GM19455 (cell line): ENCODE measurements at regions not wholly inside any gene's neighbourhood (a gene's known extent, or its start where the extent isn't known, plus 50 kb on each side); places are given as distances from the start of the nearest gene placed in this dataset.
"Not testable (repeated sequence)": the region's sequence is repeated elsewhere in the genome, so short reads cannot be mapped to it uniquely, and the experiment has no call there.

Experiments
- ATAC-seq: cut with Tn5 transposase; IDR thresholded peaks from one replicate; pipeline ENCODE4 v1.9.1; 2021; ENCODE audit not compliant: unreplicated experiment

DNA sequence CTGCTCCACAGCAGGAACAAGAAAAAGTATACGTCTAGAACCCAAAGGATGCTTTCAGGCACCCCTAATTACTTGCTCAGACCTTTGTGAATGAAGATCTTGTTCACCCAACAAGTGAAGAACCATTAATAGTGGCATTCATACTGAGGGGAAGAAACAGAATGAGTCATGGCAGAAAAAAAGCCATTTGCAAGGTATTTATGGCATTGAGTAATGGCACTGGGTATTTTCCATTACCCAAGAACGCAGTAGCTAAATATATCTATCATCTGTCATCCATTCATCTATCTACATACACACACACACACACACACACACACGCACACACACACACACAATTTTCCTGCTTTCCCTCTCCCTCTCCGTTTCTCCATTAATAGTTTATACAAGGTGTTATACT lies 56.4 kb upstream of the XIRP2 start:
- ATAC-seq, result no peak

DNA sequence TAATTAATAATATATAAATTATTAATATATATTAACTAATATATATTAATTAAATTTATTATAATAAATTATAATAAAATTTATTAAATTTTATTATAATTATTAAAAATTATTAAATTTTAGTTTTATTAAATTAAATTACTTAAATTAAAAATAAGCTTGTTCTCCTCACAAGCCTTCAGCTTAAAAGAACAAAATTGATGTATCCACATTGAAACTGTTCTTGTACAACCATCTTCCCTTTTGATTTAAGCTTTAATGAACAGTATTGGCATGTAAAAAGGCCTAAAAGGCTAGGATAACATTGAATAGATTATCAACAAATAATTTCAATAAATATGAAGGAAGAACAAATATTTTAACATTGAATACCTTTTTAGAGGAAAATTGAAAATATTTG lies 62.4 kb upstream of the XIRP2 start:
- ATAC-seq, result no peak

DNA sequence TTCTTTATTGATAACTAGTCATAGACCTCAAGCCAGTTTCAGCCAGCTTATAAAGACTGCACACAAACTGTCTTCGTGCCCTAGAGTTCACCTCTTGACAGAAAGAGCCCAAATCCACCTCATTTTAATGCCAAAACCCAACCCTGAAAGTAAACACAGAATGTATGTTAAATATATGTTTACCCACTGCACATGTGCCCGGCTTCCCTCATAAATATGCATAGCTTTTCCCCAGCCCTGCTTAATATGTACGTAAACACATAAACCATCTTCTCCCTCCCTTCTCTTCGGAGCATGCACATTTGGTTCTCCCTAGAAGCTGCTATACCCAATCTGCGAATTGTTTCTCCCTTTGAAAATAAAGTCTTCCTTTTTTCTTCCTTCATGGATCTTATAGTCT lies 73.9 kb upstream of the XIRP2 start:
- ATAC-seq, result no peak

DNA sequence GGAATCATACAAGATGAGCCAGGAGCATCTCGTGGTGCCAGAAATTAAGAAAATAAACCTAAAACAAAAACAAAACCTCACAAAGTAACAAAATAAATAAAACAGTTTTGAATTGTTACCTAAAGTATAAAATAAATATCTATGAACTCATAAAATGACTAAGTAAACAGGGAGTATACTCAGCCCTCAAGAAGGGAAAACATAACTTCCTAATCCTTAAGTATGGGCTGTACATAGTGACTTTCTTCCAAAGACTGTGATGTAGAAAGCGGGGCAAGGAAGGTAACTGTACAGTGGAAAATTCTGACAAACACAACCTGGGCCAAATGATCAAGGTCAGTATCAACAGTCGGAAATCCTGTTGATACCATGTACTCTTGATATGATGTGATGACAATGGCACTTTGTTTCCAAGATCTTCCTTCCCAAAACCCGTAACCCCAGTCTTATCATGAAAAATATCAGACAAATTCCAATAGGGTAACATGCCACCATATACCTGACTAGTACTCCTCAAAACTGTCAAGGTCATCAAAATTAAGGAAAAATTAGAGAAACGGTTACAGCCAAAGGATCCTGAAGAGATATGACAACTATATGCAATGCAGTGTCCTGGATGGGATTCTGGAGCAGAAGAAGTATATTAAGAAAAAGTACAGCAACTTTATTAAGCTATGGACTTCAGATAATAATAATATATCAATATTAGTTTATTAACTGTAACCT lies 76.0 kb upstream of the XIRP2 start:
- no peak for ATAC-seq

DNA sequence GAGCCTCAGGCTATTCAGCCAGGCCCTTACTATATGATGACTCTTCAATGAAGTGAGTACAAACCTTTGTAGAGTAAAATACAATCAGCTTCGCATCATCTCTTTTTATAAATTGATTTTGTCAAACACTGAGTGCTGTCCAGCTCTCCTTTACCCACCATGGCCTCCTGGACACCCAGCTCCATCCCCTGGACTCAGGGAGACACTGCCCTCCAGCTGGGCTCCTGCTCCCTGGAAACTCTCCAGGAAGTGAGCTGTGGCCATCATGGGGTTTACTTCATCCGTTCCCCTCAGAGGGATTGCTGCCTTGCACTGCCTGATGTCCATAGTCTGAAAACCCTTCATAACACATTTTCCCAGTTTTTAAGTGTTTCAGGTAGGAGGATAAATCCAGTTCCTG lies 82.5 kb upstream of the XIRP2 start:
- no peak for ATAC-seq

DNA sequence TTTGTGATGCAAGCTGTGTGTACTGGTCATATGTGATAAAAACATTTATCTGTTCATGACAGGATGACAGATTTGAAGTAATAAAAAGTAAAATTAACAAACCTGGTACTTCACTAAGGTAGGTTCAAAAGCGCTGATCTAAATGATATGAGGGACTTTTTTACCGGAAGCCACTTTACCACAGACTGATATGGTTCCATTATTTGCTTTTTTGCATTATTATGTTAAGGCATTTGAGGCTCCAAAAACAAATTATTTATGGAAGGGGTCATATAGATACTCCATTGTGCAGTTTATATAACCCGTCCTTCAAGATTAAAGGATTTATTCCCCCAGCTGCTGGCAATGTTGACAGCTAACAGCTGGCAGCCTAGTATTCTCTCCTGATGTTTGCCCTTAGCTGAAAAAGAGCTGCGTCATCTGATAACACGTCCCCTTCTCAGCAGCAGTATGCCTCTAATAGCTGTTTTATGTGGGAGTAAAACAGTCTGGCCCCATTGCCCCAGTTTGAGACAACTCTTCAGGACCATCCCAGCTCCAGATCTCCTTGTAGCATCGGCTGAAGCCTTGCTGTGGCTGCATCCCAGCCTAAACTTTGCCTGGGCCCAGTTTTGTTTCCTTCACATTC lies 84.8 kb upstream of the XIRP2 start:
- ATAC-seq, result no peak

- no peak for ATAC-seq
Observed at GRCh38 chr2:166802475-166802874, 85.8 kb upstream of the XIRP2 start.

- no peak for ATAC-seq
Observed at GRCh38 chr2:166792808-166793207, 95.5 kb upstream of the XIRP2 start.

DNA sequence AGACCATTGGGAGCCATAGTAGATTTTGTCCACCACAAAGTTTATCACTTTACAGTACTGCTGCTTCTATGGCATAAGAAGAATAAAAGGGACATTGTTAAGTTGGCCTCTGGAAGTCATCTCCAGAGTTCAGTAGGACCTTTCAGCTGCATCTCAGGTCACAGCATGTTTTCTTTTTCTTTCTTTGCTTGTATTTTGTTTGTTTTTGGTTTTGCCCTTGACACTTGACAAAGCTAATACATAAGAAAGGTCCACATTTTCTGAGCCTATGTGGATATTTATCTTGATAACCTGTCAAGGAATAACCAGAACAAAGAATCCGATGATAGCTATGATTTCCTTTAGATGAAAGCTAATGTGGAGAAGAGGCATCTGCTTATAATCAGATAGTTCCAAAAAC lies 101.6 kb upstream of the XIRP2 start:
- no peak for ATAC-seq

DNA sequence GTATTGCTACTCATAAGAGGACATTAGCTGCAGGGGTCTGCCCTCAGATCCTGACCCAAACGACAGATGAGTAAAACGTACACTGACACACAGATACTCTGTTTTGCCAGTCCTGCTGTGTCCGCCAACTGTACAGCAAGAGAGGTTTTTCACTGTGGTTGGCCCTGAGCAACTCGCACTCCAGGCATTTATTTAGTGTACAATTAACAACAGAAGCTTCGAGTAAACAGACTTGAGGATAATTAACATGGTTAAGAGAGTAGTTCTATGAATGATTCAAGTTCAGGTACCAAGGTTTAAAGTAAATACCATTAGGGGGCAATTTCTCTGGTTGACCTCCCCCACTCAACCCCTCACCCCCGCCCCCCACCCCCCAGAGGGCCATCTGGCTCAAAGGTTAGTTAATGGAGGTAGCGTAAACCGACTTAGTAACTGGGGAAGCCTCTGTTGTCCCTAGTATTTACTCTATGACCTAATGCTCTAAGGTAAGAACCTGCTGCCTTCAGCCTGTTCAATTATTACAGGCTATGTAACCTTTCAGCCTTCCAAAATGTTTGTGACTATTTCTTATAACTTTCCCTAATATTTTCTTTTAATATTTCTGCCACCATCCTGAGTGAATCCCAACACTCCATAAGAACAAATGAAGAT lies 103.9 kb upstream of the XIRP2 start:
- no peak for ATAC-seq

DNA sequence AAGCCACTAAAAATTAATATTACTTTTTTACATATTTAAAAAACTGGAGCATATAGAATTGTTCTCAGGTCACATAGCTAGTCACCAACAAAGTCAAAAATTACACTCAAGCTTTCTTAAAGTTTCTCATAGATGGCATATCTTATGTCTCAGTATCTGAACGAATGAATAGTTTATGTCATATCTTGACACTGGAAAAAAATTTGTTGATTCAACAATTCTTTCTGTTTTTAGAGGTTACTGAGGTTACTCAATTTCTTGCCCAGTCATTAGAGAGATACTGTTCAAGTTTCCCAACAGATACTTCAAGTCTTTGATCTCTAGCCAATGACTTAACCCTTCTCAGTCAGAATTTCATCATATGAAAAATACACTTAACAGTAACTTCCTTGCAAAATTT lies 113.1 kb upstream of the XIRP2 start:
- no peak for ATAC-seq

DNA sequence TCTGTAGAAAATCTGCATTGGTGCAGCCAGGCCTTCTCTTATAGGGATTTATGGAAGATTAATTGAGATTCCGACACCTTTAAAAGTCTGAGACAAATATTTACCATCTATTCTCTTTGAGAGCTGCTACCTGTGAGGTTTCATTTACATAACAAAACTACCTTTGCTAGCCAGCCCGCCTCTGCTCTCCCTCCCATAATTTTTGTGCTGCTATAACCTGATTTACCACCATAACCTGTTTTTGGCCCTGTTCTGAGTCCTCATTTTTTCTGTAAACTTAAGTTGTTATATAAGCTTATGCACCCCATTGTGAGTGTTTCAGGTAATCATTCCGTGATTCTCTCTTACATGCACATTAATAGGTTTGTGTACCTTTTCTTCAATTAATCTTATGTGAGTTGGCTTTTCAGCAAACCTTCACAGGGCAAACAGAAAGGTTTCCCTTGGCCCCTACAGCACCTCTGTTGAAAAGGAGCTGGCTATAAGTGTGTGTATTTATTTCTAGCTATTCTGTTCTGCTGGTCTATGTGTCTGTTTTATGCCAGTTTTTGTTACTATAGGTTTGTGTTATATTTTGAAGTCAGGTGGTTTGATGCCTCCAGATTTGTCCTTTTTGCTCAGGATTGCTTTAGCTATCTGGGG lies 114.9 kb upstream of the XIRP2 start:
- ATAC-seq, result no peak

DNA sequence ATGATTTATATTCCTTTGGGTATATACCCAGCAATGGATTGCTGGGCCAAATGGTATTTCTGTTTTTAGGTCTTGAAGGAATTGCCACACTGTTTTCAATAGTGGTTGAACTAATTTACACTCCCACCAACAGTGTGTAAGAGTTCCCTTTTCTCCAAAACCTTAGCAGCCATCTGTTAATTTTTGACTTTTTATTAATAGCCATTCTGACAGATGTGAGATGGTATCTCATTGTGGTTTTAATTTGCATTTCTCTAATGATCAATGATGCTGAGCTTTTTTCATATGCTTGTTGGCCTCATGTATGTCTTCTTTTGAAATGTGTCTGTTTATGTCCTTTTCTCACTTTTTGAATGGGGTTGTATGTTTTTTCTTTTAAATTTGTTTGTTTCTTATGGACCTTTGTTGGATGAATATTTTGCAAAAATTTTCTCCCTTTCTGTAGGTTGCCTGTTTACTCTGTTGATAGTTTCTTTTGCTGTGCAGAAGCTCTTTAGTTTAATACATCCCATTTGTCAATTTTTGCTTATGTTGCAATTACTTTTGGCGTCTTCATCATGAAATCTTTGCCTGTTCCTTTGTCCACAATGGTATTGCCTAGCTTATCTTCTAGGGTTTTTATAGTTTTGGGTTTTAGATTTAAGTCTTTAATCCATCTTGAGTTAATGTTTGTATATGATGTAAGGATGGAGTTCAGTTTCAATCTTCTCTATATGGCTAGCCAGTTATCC lies 119.7 kb upstream of the XIRP2 start:
- ATAC-seq, result no peak

DNA sequence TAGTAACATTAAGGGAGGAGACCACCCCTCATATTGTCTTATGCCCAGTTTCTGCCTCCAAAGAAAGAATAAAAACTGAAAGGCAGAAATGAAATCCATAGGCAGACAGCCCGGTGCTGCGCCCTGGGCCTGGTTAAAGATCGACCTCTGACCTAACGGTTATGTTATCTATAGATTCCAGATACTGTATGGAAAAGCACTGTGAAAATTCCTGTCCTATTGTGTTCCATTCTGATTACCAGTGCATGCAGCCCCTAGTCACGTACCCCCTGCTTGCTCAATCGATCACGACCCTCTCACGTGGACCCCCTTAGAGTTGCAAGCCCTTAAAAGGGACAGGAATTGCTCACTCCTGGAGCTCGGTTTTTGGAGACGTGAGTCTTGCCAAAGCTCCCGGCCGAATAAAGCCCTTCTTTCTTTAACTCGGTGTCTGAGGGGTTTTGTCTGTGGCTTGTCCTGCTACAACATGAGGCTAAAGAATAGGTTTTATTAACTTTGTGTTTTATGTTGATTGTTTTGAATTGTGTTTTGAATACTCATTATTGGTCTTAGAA lies 121.4 kb upstream of the XIRP2 start:
- not testable (repeated sequence) for ATAC-seq

DNA sequence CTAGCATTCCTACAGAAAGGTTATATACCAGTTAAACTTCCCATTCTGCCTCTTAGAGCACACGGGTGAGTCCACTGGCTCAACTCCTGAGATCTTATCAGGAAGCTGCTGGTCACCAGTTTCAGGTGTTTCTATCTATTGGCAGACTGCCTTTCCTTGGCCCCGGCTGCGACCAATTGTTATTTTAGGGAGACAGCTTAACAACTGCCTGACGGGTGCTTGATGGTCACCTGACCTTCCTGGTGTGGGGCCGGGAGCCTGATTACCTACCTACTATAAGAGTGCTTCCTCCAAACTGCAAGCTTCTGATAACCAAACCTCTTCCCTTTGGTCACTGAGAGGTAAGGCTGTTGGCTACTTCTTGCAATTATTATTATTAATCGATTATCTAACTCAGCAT lies 122.1 kb upstream of the XIRP2 start:
- ATAC-seq, result no peak

- ATAC-seq, result no peak
Observed at GRCh38 chr2:166765141-166765540, 123.1 kb upstream of the XIRP2 start.

GRCh38 chr2:166764702-166765101 lies 123.6 kb upstream of the XIRP2 start:
- ATAC-seq, result no peak

- no peak for ATAC-seq
Observed at GRCh38 chr2:166764216-166764615, 124.1 kb upstream of the XIRP2 start.

- no peak for ATAC-seq
Observed at GRCh38 chr2:166762746-166763145, 125.5 kb upstream of the XIRP2 start.

- no peak for ATAC-seq
Observed at GRCh38 chr2:166758956-166759355, 129.3 kb upstream of the XIRP2 start.

GRCh38 chr2:166750624-166751023 lies 137.7 kb upstream of the XIRP2 start:
- no peak for ATAC-seq
